GM19239 (cell line): ENCODE measurements at regions not wholly inside any gene's neighbourhood (a gene's known extent, or its start where the extent isn't known, plus 50 kb on each side); places are given as distances from the start of the nearest gene placed in this dataset.

Experiments used
- DNase-seq: peaks from one replicate; pipeline ENCODE4 v3.0.0; 2011; ENCODE audit warnings: low spot score; ENCODE audit not compliant: insufficient read length
- FAIRE-seq: peaks from 2 replicates; lab custom pipeline; 2011; peaks lifted over from hg19 to GRCh38; lab: Jason Lieb, UNC

- FAIRE-seq (no peak), DNase-seq (no peak)
These were observed 1436.4 kb downstream of the BRD1 start for GRCh38 chr22:48391171-48391711.

DNA sequence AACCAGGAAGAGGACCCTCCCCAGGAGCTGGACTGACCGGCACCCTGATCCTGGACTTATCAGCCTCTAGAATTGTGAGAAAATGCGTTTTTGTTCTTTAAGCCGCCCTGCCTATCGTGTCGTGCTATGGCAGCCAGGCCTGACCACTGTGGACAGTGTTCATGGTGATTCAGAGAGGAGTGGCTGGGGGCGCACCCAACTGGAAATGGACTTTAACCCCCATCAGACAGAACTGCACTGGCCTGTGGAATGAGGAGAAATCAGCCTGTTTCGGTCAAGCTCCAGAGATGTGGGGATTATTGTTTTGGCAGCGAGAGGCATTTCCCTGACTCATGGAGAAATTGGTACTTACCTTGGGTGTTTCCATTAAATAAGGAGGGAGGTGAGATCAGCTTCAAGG, 1437.8 kb downstream of the BRD1 start:
- no peak for DNase-seq
- no peak for FAIRE-seq

DNA sequence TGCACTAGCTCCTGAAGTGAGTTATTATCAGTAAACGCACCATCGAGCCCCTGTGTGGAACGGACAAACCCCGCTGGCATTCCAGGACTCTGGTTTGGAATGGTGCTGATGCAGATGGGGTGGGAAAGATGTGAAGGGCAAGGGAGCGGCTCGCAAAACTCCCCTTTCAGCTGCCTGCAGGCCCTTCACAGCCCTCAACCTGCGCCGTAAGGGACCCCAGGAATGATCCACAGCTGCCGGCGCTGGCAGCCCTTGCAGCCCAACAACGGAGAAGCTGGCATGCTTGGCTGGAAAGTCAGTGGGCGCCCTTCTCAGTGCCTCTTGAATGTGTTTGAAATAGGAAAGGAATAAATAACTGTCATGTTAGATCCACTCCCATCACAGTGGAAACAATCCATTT, 1445.5 kb downstream of the BRD1 start:
- no peak for DNase-seq
- FAIRE-seq, result no peak

GRCh38 chr22:48380016-48380665, 1447.5 kb downstream of the BRD1 start:
- no peak for DNase-seq
- FAIRE-seq, result no peak

GRCh38 chr22:48379371-48379770, 1448.3 kb downstream of the BRD1 start:
- FAIRE-seq (no peak), DNase-seq (no peak)

- DNase-seq, result no peak
- FAIRE-seq, result no peak
These were observed 1449.0 kb downstream of the BRD1 start for GRCh38 chr22:48378673-48379072.

DNA sequence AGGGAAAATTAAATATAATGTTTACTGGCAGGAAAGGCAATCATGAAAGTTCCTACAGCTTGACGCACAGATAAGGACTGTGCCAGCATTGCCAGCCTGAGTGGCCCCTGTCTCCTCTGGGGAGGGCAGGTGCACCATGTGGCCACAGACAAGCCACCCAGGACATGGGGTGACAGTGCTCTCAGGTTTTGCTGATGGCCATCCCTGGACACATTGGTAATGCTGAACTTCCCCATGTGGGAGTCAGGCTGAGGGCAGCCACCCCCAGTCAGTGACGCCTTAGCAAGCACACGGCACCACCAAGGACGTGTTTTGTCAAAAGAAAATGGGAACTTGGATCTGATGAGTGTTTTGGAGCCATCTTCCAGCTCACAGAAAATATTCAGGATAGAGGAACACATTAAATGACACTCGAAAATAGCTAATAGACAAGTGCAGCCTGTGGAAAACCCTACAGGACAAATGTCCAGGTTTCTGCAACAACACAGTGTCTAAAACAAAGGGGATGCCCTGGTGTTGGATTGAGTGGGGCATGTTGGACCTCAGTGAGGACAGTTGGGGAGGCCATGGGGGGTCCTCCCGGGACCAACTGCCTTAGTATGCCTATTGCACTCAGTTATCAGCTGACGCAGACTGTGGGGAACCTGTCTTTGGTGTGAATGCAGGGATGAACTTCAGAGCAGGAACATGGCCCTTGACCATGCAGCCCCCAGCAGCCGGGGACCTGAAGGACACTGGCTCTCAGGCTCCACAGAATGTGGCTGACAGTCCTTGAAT, 1450.5 kb downstream of the BRD1 start:
- no peak for DNase-seq
- no peak for FAIRE-seq

- FAIRE-seq, result no peak
- no peak for DNase-seq
These were observed 1451.2 kb downstream of the BRD1 start for GRCh38 chr22:48376428-48376827.

GRCh38 chr22:48373626-48374173, 1454.0 kb downstream of the BRD1 start:
- FAIRE-seq (no peak), DNase-seq (no peak)

GRCh38 chr22:48372390-48372789, 1455.3 kb downstream of the BRD1 start:
- FAIRE-seq (no peak), DNase-seq (no peak)

GRCh38 chr22:48371391-48371790, 1456.3 kb downstream of the BRD1 start:
- FAIRE-seq (no peak), DNase-seq (no peak)

GRCh38 chr22:48370508-48371325, 1457.0 kb downstream of the BRD1 start:
- no peak for FAIRE-seq

GRCh38 chr22:48369789-48370507, 1457.7 kb downstream of the BRD1 start:
- FAIRE-seq (no peak), DNase-seq (no peak)

More at GRCh38 chr22:48370508-48371325, 1457.0 kb downstream of the BRD1 start:
- DNase-seq, result no peak

DNA sequence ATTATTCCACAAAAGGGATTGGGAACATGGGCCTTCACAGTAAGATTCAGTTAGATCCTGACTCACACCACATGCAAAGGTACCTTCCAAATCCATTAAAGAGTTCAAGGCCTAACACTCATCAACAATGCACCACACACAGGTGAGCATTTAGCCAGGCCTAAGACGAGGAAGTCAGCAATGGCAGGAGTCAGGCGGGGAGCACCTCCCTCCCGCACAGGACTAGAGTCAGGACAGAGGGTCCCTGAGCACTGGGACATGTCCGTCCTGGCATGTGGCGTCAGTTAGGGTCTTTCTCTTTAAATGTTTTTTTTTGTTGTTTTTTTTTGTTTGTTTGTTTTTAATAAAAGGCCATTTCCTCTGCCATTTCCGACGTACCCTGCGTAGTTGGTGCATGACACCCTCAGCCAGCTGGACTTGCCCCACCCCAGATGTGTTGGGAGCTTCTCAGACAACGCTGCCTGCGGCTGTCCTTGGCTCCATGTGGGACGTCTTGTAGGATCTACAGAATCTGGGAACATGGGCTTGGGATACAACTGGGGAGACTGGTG, 1458.6 kb downstream of the BRD1 start:
- no peak for DNase-seq
- FAIRE-seq, result no peak

DNA sequence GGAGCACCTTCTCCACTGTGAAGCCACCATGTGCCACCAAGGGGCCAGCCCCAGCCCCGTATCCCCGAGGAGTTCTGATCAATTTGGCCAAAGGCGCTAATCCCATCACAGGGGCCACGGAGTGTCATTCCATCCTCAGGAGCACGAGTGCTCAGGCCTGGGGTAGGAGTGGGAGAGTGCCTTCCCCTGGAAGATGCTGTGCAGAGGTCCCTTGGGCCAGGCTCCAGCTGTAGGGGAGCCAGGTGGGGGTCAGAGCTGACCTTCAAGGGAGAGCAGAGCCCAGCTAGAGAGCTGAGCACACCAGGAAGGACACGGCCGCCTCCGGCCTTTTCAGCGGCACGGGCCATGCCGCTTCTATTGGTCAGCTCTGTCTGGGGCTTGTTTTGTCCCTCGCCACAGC, 1459.9 kb downstream of the BRD1 start:
- no peak for FAIRE-seq
- no peak for DNase-seq

DNA sequence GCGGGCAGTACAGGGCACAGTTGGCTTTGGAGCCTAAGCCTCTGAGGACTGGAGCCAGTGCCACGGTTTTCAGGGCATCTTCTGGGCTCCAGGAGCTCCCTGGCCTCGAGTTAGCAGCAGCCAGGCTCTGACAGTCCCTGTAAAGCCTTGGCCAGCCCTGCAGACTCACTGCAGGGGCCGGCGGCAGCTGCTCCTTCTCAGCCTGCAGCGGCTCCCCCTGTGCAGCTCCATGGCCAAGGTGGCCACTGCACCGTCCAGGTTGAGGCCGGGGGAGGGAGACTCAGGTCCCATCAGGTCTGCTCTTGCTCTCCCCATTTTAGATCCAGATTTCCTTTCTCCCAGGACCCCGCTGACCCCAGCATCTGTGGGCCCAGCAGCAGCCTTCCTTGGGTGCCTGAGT, 1461.1 kb downstream of the BRD1 start:
- DNase-seq (no peak), FAIRE-seq (no peak)

DNA sequence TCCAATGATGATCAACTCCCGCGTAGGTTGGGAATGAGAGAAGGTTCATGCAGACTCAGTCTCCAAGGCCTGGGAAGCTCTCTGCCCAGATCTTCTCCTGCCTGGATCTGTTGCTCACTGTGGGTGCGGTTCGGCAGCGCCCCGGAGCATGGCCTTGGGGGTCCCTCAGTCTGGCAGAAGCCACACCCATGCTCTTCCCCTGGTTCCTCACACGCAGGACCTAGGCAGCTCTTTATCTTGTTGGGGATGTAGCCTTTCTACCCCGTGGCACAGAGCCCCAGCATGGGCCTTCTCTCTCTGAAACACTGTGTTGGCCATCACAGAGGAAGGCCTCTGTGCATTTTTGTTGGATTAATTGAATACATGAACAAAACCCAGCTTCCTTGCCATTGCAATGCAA, 1461.6 kb downstream of the BRD1 start:
- FAIRE-seq (no peak), DNase-seq (no peak)

DNA sequence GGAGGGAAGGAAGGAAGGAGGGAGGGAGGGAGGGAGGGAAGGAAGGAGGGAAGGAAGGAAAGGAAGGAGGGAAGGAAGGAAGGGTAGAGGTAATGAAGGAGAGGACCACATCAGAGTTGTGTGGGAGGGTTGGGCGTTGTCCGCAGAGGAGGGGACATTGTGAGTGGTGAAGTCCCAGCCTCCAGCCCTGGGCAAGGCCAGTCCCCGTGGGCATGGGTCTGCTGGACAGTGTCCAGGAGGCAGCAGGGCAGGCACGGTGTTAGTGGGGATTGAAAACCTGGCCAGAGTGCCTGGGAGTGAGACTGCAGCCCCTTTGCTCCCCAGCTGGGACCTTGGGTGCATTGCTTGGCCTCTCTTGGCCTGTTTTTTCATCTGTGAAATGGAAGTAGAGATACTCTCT, 1462.3 kb downstream of the BRD1 start:
- no peak for DNase-seq
- no peak for FAIRE-seq

- no peak for DNase-seq
These were observed 1464.8 kb downstream of the BRD1 start for GRCh38 chr22:48362721-48363404.

More at GRCh38 chr22:48362721-48363404, 1464.8 kb downstream of the BRD1 start:
- no peak for FAIRE-seq
